GM12878 (cell line): ENCODE measurements at regions not wholly inside any gene's neighbourhood (a gene's known extent, or its start where the extent isn't known, plus 50 kb on each side); places are given as distances from the start of the nearest gene placed in this dataset.

Experiments used
- ATAC-seq: fragments of 200-7000 bp; cut with Tn5 transposase; 3 replicates; pipeline ENCODE4 v1.9.1; 2020; ENCODE audit warnings: mild to moderate bottlenecking, moderate library complexity
- BruUV-seq: library from RNA; stranded (reverse); fragments of 400-500 nt; replicated peaks from 2 replicates; lab custom pipeline; 2021; lab: Mats Ljungman, UMichigan
- CTCF ChIA-PET: fragments of 300-600 bp; sonication (Branson Sonifier 250); formaldehyde crosslinking; extraction: SDS; loops from one replicate; lab custom pipeline; 2021; ENCODE audit warnings: inconsistent platforms; lab: Yijun Ruan, JAX
- POLR2A ChIA-PET: fragments of 350-600 bp; formaldehyde crosslinking; extraction: SDS; loops from one replicate; lab custom pipeline; 2021; ENCODE audit warnings: inconsistent platforms; lab: Charles Lee
- RAD21 ChIA-PET: fragments of 300-600 bp; sonication (Branson Sonifier 250); formaldehyde crosslinking; loops from one replicate; lab custom pipeline; 2023; ENCODE audit warnings: antibody characterized with exemption; ENCODE audit not compliant: unreplicated experiment; lab: Charles Lee
- SMC1A ChIA-PET: fragments of 300-600 bp; sonication (Branson Sonifier 250); formaldehyde crosslinking; loops from one replicate; lab custom pipeline; 2023; ENCODE audit not compliant: unreplicated experiment, uncharacterized antibody; lab: Charles Lee
- DNase-seq: peaks from one replicate; pipeline ENCODE4 v3.0.0-alpha.2; 2011; ENCODE audit warnings: low read depth, low spot score
- FAIRE-seq: peaks from 3 replicates; lab custom pipeline; 2011; peaks lifted over from hg19 to GRCh38; lab: Jason Lieb, UNC
- H2AFZ ChIP-seq: 2 replicates; pipeline ENCODE4 v1.6.0; 2011; ENCODE audit warnings: low read depth, low read length, control low read depth; ENCODE audit not compliant: control insufficient read depth
- H3K27ac ChIP-seq: 2 replicates; pipeline ENCODE4 v1.5.1; 2011; ENCODE audit warnings: control low read depth; ENCODE audit not compliant: control insufficient read depth, insufficient read depth
- H3K27me3 ChIP-seq, 2 experiments: replicated peaks in 1 of 2; 2 replicates each; pipeline versions ENCODE4 v1.6.0 to v1.6.1; 2011; ENCODE audit warnings: low read length in 1 of 2; ENCODE audit not compliant: control insufficient read depth in 2 of 2, insufficient read depth in 2 of 2
- H3K36me3 ChIP-seq, 2 experiments: 2 replicates each; pipeline ENCODE4 v1.5.1; 2011; ENCODE audit warnings: low read length in 1 of 2; ENCODE audit not compliant: control insufficient read depth in 2 of 2, insufficient read depth in 2 of 2
- H3K4me1 ChIP-seq: 2 replicates; pipeline ENCODE4 v1.6.1; 2011; ENCODE audit warnings: mild to moderate bottlenecking, low read length, moderate library complexity, mixed read lengths; ENCODE audit not compliant: control insufficient read depth, insufficient read depth
- H3K4me2 ChIP-seq: 2 replicates; pipeline ENCODE4 v1.6.0; 2011; ENCODE audit warnings: control low read depth; ENCODE audit not compliant: control insufficient read depth, insufficient read depth
- H3K4me3 ChIP-seq: fragments of 200-600 bp; sonication (generic); 2 replicates; pipeline ENCODE4 v1.5.1; 2016
- H3K79me2 ChIP-seq: 2 replicates; pipeline ENCODE4 v1.6.0; 2011; ENCODE audit warnings: low read length; ENCODE audit not compliant: control insufficient read depth, insufficient read depth
- H3K9ac ChIP-seq: 2 replicates; pipeline ENCODE4 v1.8.0; 2011; ENCODE audit warnings: low read length, control low read depth, mixed read lengths; ENCODE audit not compliant: control insufficient read depth, insufficient read depth
- H3K9me3 ChIP-seq: replicated peaks from 3 replicates; pipeline ENCODE4 v1.5.1; 2011; ENCODE audit warnings: mild to moderate bottlenecking, low read length; ENCODE audit not compliant: control insufficient read depth, insufficient read depth
- H4K20me1 ChIP-seq: 2 replicates; pipeline ENCODE4 v1.6.0; 2011; ENCODE audit not compliant: control insufficient read depth, insufficient read depth
- BCL3 ChIP-seq: IDR thresholded peaks from 2 replicates; pipeline ENCODE4 v1.6.1; 2011; ENCODE audit warnings: borderline replicate concordance, low read depth, mild to moderate bottlenecking, moderate library complexity, low read length; ENCODE audit not compliant: insufficient read depth, poor library complexity, severe bottlenecking
- BHLHE40 ChIP-seq, 2 experiments: fragments of 450-650 bp in 1 of 2; IDR thresholded peaks; 2 replicates each; pipeline ENCODE4 v1.6.1; 2011 to 2017; ENCODE audit warnings: low read depth in 2 of 2, borderline replicate concordance in 1 of 2, improper control_type of control experiment in 1 of 2, low read length in 1 of 2, mild to moderate bottlenecking in 1 of 2
- FOXM1 ChIP-seq: IDR thresholded peaks from 2 replicates; pipeline ENCODE4 v1.6.1; 2012; ENCODE audit warnings: low read depth, mild to moderate bottlenecking, inconsistent platforms, low read length, moderate library complexity
- GABPA ChIP-seq: IDR thresholded peaks from 2 replicates; pipeline ENCODE4 v1.6.1; 2014; ENCODE audit warnings: antibody characterized with exemption, low read depth, mild to moderate bottlenecking, inconsistent platforms
- HDAC2 ChIP-seq: fragments of 200-600 bp; sonication (generic); IDR thresholded peaks from 2 replicates; pipeline ENCODE4 v1.6.1; 2017
- HSF1 ChIP-seq: fragments of 150-350 bp; IDR thresholded peaks from 2 replicates; pipeline ENCODE4 v1.6.1; 2014; ENCODE audit warnings: mild to moderate bottlenecking, low read depth, low read length
- NFYB ChIP-seq: IDR thresholded peaks from 2 replicates; pipeline ENCODE4 v1.6.1; 2011; ENCODE audit warnings: low read depth, mild to moderate bottlenecking, low read length, improper control_type of control experiment, moderate library complexity; ENCODE audit not compliant: insufficient read depth
- NR2C1 ChIP-seq: fragments of 450-650 bp; IDR thresholded peaks from 2 replicates; pipeline ENCODE4 v1.6.1; 2017; ENCODE audit warnings: antibody characterized with exemption, mild to moderate bottlenecking, moderate library complexity
- RUNX3 ChIP-seq: IDR thresholded peaks from 2 replicates; pipeline ENCODE4 v1.6.1; 2012; ENCODE audit warnings: low read length, inconsistent platforms
- SIN3A ChIP-seq: IDR thresholded peaks from 2 replicates; pipeline ENCODE4 v1.6.1; 2012; ENCODE audit warnings: low read depth, low read length, improper control_type of control experiment
- SMARCA5 ChIP-seq: fragments of 450-650 bp; IDR thresholded peaks from 2 replicates; pipeline ENCODE4 v1.6.1; 2017; ENCODE audit warnings: mild to moderate bottlenecking
- ZZZ3 ChIP-seq: IDR thresholded peaks from 2 replicates; pipeline ENCODE4 v1.6.1; 2011; ENCODE audit warnings: low read depth; ENCODE audit not compliant: control insufficient read depth, insufficient read length
- WGBS: methylation state at CpG from one replicate; pipeline ENCODE4 v1.1.6; 2016; ENCODE audit warnings: low lambda C conversion rate; ENCODE audit not compliant: insufficient replicate concordance, insufficient coverage; ENCODE audit errors: missing lambda C conversion rate; 5-methylcytosine and 5-hydroxymethylcytosine counted together
- in situ Hi-C: fragments of 300-500 bp; cut with MboI; formaldehyde crosslinking; loops from 9 replicates; pipeline ENCODE4 v1.14.3; 2018; ENCODE audit warnings: mixed read lengths
- intact Hi-C: fragments of 100-400 bp; cut with micrococcal nuclease; formaldehyde crosslinking; loops from one replicate; pipeline ENCODE4 v1.14.2; 2022; ENCODE audit not compliant: unreplicated experiment

- TF ChIP-seq SIN3A (no peak), BHLHE40 (IDR thresholded peaks at IDR 0.05; ENCODE audit: borderline replicate concordance in 1 of 2, low read depth in 2 of 2, low read length in 1 of 2) (no peak), NFYB (no peak)
- TF ChIP-seq, all 136 proteins: peak for 0
Observed at GRCh38 chrX:43224496-43224895, 431.6 kb upstream of the MAOA start (continued).

- in situ Hi-C loops = no loop called here
- no peaks in the 10 kb centered on the region for H3K79me2 ChIP-seq
- H3K4me3 ChIP-seq = no peak overlapping the region
- no peaks in the 10 kb centered on the region for H3K36me3 ChIP-seq
- H3K9me3 ChIP-seq = no peaks in the 10 kb centered on the region
- FAIRE-seq (no peak), ATAC-seq (no peak), DNase-seq (no peak)
- TF ChIP-seq SMARCA5 (no peak), GABPA (no peak), ZZZ3 (no peak), HDAC2 (no peak), RUNX3 (no peak), HSF1 (no peak), NR2C1 (no peak), BCL3 (no peak), FOXM1 (no peak)
- H3K27me3 ChIP-seq = no peaks in the 10 kb centered on the region
- H3K9ac ChIP-seq = no peak overlapping the region
- ChIA-PET CTCF (no interaction called here), POLR2A (no interaction called here), RAD21 (no interaction called here), SMC1A (interaction anchor here (1.1 kb wide), 1 partner anchor 11 kb away, joined by 3 read pairs; no protein-coding TSS in a partner anchor)
- BruUV-seq = no TSS peak
- intact Hi-C loops = no loop called here
- no peaks in the 10 kb centered on the region for H3K4me1 ChIP-seq
- WGBS = 19% methylated on average over 3 of the region's 3 CpGs
- no peak overlapping the region for H3K27ac ChIP-seq
- H4K20me1 ChIP-seq = no peaks in the 10 kb centered on the region
- no peak overlapping the region for H3K4me2 ChIP-seq
- H2AFZ ChIP-seq = no peak overlapping the region
Observed at GRCh38 chrX:43225626-43226328, 430.3 kb upstream of the MAOA start.
